Medulla oblongata (tissue), 1 donor: ENCODE measurements at regions not wholly inside any gene's neighbourhood (a gene's known extent, or its start where the extent isn't known, plus 50 kb on each side); places are given as distances from the start of the nearest gene placed in this dataset.

Experiments used
- DNase-seq: peaks from one replicate; pipeline ENCODE4 v3.0.0-alpha.2; 2015; ENCODE audit errors: extremely low spot score

DNA sequence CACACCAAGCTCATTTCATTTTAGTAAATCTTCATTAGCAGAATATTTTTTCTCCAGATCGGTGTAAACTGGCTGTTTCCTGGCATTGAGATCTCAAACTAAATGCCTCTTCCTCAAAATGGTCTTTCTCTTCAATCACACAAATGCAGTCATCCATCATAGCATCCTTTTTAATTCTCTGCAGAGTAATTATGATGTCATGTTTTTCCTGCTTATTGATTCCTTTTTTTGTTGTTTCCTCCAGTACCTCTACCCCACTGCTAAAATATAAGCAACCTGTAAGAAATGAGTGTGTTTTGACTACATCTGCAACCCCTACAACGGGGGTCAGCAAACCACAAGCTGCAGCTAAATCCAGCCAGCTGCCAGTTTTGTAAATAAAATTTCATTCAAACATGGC lies 65.6 kb upstream of the TOM1L1 start:
- DNase-seq: no peak

DNA sequence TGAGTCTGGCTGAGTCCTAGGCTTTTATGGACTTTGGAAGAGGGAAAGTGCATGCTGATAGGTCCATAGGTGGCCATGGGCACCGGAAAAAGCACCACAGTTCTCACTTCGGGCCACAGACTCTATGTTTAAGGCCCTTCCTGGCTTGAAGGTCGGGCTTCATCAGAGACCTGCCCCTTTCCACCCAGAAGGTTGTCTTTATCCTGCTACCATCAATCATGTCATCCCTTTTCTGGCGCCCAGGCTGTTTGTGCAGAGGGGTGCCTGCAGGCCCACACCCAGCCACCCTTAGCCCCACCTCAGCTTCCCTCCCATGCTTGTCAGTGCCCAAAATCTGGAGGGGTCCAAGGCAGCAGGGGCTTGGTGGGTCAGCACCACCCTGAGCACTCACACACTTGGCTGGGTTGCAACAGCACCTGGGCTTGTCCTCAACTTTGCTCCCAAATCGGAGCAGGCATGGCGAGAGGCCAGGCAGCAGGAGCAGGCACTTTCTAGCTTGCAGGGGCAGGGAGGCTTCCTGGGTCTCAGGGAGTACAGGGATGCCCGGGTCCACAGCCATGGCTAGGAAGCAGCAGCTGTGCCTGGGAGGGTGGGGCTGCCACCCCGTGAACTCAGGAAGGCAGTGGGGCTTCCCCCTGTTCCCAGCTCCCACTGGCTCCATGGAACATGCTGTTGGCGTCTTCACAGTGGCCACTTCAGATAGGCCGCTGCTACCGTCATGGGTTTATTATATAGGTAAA lies 63.8 kb upstream of the TOM1L1 start:
- no peak for DNase-seq

DNA sequence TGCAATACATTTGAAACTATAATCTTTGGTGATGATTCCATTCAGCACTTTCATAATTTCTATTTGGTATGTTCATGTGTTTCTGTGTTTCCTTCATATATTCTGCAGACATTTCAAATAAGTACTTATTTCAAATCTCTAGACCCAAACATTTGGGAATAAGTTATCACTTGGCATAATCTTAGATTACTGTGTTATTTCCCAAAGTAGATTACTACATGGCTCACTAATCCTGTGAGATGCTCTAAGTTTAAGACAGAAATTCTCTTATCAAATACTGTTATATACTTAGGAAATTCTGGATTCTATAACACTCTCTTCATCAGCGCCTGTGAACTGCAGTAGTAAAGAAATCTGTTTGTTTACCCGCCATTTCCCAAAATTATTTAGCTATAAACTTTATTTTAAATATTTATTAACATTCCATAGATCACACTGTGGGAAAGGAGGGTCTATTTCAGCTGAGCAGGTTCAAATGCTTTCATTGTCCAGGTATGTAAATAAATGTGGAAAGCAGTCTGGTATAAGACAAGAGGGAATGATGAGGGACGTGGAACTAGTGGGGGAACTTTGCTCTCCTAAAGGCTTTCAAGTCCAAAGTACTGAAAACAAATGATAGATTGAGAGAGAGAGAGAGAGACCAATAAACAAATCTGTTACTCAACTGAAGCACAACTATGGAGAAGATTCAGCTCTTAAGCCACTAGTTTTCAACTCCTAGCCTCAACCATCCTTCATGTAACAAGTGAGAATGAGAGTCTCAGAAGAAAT lies 61.8 kb upstream of the TOM1L1 start:
- DNase-seq: no peak

DNA sequence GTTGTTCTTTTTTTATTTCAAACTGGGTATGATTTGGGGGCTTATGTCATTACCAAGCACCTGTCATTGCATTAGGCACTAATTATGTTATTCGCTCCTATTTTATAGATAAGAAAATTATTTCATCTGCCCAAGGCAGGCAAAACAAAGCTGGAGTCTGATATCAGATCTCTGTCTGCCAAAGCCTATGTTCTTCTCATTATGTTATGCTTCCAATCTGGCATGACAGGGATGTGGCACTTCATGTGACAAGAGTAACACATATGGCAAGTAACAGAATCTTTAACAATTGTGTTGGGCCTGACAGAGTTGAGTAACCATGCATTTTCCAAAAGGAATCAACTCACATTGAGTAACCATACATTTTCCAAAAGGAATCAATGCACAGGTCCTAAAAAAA lies 61.2 kb upstream of the TOM1L1 start:
- DNase-seq: no peak

DNA sequence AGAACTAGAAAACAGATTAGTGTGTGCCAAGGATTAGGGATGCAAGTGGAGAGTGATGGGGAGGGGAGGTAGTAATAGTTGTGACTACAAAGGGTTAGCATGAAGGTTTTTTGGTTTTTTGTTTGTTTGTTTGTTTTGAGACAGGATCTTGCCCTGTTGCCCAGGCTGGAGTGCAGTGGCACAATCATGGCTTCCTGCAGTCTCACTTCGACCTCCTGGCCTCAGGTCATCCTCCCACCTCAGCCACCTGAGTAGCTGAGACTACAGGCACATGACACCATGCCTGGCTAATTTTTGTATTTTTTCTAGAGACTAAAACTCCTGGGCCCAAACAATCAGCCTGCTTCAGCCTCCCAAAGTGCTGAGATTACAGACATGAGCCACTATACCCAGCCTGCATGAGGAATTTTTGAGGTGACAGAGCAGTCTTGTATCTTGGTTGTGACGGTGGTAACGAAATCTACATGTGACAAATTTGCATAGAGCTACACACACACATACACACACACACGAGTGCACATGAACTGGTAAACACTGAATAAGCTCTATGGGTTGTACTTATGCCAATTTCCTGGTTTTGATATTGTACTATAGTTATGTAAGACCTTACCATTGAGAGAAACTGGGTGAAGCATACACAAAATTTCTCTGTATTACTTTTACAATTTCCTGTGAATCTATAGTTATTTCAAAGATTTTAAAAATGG lies 59.6 kb upstream of the TOM1L1 start:
- no peak for DNase-seq

DNA sequence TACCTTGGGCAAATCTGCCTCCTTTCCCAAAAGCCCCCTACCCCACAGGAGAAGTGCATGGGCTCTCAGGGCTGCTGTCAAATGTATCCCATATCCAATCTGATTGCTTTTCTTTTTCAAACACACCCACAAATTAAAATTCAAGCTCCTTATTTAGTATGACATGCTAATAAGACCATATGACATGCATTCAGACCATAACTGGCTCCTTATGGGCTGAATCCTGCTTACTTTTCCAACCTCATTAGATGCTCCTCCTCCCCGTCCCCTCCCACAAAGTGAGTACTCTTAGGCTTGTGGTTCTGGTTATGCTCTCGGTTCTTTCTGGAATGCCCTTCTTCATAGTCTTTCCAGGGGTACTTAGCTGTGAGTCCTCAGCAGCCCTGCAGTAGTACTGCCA lies 59.0 kb upstream of the TOM1L1 start:
- no peak for DNase-seq

DNA sequence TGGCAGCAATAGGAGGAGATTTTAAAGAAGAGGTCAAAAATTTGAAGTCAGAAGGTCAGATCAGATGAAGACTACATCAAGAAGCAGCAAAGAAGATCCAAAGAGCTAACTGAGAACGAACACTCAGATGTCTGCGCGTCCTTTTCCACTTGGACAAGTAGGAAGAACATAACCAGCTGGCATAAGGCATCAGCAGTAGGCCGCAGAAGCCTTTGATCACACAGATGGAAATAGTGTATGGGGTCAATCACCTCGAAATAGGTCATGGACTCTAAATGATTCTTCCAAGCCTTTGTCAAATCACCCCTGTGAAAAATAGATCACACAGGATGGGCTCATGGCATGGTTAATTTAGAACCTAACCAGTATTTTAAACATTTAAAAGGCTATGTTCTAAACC lies 56.4 kb upstream of the TOM1L1 start:
- no peak for DNase-seq

DNA sequence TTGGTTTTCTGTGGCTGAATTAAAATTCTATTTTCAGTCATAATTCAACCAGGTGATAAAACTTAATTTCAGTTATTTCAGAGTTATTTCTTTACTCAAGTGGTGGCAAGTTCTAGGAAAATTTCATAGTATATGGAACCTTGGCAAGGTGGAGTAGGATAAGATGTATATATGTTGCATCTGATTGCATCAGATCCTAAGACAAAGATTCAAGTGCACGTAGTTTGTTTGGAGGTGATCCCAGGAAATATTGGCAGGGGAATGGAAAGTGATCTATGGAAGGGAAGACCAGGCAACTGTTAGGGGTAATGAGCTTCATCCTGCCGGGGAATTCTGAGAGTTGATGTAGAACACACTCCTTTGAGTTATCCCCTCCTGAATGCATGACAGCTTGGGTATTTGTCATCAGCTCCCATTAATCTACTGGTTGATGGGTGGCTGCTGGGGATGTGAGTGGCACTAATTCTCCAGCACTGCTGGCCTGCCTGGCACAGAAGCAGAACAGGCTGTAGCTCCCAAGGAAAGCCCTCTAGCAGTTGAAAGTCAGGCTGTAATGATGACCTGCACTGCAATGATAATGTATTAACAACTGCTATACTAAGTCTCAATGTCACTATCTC lies 52.2 kb upstream of the TOM1L1 start:
- DNase-seq: no peak

DNA sequence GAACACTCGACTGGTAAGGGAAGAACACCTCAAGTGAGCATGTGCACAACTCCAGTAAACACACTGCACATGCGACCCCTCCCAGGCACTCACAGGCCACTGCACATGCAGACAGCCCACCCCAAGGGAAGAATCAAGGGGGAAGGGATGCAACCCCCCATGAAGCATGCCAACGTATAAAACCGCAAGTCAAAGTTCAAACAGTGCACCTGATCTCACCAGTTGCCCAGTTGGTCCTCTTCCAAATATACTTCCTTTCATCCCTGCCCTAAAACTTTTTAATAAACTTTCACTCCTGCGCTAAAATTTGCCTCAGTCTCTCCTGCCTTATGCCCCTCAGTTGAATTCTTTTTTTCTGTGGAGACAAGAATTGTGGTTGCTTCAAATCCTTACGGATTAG lies 51.0 kb upstream of the TOM1L1 start:
- no peak for DNase-seq
